ENCODE measurements at regions not wholly inside any gene's neighbourhood (a gene's known extent, or its start where the extent isn't known, plus 50 kb on each side); places are given as distances from the start of the nearest gene placed in this dataset.

DNA sequence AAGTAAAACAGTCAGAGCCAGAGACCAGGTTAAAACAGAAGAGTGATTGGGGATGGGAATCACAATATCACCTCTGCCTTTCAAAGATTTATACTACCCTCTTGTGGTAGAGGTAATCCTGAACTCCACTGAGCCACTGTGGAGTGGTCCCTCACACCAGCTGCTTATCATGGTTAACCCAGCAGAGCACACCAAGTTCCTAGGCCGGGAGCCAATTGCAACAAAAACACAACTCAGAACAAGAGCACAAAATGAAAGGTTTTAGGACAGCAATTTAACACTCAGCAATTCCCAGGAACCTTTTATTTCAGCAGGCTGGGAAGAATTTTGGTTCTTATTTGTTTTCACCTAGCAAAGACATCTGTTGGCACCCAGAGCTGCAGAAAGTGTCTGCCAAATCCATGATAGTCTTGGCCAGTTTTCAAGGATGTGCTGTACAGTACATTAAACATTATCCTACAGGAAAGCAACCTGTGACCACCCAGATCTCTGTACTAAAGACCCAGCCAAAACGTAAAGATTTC is 220.5 kb upstream of the ATXN7L3B start:
- WGBS = 20% methylated on average over 2 of the region's 2 CpGs
- no peak overlapping the region for H3K9ac ChIP-seq (ENCODE audit: low read depth in 1 of 2, low read length in 2 of 2)
- no peak overlapping the region for H3K4me3 ChIP-seq (ENCODE audit: low read depth in 1 of 3, low read length in 3 of 3)
- H3K9me3 ChIP-seq (ENCODE audit: control insufficient read depth in 4 of 4, low read length in 3 of 4) = no peaks in the 10 kb centered on the region
- no peak for DNase-seq (ENCODE audit: low spot score)
- no peaks in the 10 kb centered on the region for H3K36me3 ChIP-seq (ENCODE audit: control insufficient read depth in 4 of 4, insufficient read depth in 3 of 4, low read depth in 1 of 4, low read length in 3 of 4)
- no peaks in the 10 kb centered on the region for H3K27me3 ChIP-seq (ENCODE audit: control insufficient read depth in 4 of 4, insufficient read depth in 4 of 4, low read length in 3 of 4)
- TF ChIP-seq, protein P1, sequence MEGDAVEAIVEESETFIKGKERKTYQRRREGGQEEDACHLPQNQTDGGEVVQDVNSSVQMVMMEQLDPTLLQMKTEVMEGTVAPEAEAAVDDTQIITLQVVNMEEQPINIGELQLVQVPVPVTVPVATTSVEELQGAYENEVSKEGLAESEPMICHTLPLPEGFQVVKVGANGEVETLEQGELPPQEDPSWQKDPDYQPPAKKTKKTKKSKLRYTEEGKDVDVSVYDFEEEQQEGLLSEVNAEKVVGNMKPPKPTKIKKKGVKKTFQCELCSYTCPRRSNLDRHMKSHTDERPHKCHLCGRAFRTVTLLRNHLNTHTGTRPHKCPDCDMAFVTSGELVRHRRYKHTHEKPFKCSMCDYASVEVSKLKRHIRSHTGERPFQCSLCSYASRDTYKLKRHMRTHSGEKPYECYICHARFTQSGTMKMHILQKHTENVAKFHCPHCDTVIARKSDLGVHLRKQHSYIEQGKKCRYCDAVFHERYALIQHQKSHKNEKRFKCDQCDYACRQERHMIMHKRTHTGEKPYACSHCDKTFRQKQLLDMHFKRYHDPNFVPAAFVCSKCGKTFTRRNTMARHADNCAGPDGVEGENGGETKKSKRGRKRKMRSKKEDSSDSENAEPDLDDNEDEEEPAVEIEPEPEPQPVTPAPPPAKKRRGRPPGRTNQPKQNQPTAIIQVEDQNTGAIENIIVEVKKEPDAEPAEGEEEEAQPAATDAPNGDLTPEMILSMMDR (IDR thresholded peaks at IDR 0.05; ENCODE audit: low read depth, low read length, missing input control) = peak; percentile 24
- TF ChIP-seq FOXA2 (IDR thresholded peaks at IDR 0.05) (no peak), HNF4A (conservative IDR thresholded peaks at IDR 0.05) (no peak), HNF4G (IDR thresholded peaks at IDR 0.05) (no peak), JUND (IDR thresholded peaks at IDR 0.05) (no peak), YY1 (IDR thresholded peaks at IDR 0.05) (no peak), RAD21 (IDR thresholded peaks at IDR 0.05) (peak; percentile 63 to 67), EGR1 (IDR thresholded peaks at IDR 0.05; ENCODE audit: low read depth in 2 of 2) (no peak)
- TF ChIP-seq, protein P2, sequence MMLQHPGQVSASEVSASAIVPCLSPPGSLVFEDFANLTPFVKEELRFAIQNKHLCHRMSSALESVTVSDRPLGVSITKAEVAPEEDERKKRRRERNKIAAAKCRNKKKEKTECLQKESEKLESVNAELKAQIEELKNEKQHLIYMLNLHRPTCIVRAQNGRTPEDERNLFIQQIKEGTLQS (IDR thresholded peaks at IDR 0.05) = no peak
- TF ChIP-seq, protein P3, sequence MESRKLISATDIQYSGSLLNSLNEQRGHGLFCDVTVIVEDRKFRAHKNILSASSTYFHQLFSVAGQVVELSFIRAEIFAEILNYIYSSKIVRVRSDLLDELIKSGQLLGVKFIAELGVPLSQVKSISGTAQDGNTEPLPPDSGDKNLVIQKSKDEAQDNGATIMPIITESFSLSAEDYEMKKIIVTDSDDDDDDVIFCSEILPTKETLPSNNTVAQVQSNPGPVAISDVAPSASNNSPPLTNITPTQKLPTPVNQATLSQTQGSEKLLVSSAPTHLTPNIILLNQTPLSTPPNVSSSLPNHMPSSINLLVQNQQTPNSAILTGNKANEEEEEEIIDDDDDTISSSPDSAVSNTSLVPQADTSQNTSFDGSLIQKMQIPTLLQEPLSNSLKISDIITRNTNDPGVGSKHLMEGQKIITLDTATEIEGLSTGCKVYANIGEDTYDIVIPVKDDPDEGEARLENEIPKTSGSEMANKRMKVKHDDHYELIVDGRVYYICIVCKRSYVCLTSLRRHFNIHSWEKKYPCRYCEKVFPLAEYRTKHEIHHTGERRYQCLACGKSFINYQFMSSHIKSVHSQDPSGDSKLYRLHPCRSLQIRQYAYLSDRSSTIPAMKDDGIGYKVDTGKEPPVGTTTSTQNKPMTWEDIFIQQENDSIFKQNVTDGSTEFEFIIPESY (IDR thresholded peaks at IDR 0.05) = no peak
- TF ChIP-seq, protein P4, sequence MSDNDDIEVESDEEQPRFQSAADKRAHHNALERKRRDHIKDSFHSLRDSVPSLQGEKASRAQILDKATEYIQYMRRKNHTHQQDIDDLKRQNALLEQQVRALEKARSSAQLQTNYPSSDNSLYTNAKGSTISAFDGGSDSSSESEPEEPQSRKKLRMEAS (IDR thresholded peaks at IDR 0.05) = no peak
- H3K27ac ChIP-seq (ENCODE audit: low read depth in 1 of 2, low read length in 2 of 2) = no peak overlapping the region
- H3K4me1 ChIP-seq (ENCODE audit: control insufficient read depth in 4 of 4, insufficient read depth in 4 of 4, low read length in 3 of 4) = no peaks in the 10 kb centered on the region

DNA sequence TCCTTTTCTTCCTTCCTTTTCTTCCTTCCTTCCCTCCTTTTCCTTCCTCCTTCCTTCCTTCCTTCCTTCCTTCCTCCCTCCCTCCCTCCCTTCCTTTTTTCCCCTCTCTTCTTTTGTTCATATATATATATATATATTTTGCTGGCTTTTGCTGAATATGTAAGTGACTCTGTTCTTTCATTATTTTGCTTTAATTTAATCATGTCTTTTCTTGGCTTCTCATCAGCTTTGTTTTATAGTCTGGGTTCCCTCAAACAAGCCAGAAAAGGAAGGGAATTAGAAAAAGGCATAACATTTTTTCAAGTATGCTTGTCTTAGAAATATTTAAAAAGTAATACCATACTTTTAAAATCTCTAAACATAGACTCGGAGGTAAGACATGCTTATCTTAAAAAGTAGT is 219.9 kb upstream of the ATXN7L3B start:
- Histone ChIP-seq H3K9ac (ENCODE audit: low read depth in 1 of 2, low read length in 2 of 2) (no peak overlapping the region), H3K27me3 (ENCODE audit: control insufficient read depth in 4 of 4, insufficient read depth in 4 of 4, low read length in 3 of 4) (no peaks in the 10 kb centered on the region), H3K27ac (ENCODE audit: low read depth in 1 of 2, low read length in 2 of 2) (no peak overlapping the region), H3K9me3 (ENCODE audit: control insufficient read depth in 4 of 4, low read length in 3 of 4) (no peaks in the 10 kb centered on the region), H3K36me3 (ENCODE audit: control insufficient read depth in 4 of 4, insufficient read depth in 3 of 4, low read depth in 1 of 4, low read length in 3 of 4) (no peaks in the 10 kb centered on the region), H3K4me3 (ENCODE audit: low read depth in 1 of 3, low read length in 3 of 3) (no peak overlapping the region), H3K4me1 (ENCODE audit: control insufficient read depth in 4 of 4, insufficient read depth in 4 of 4, low read length in 3 of 4) (no peaks in the 10 kb centered on the region)
- TF ChIP-seq, protein P1 (IDR thresholded peaks at IDR 0.05; ENCODE audit: low read depth, low read length, missing input control) = no peak
- TF ChIP-seq, protein P2 (IDR thresholded peaks at IDR 0.05) = no peak
- TF ChIP-seq TAF1 (conservative IDR thresholded peaks at IDR 0.05) (no peak), RAD21 (IDR thresholded peaks at IDR 0.05) (no peak), EGR1 (IDR thresholded peaks at IDR 0.05; ENCODE audit: low read depth in 2 of 2) (no peak), FOXA1 (IDR thresholded peaks at IDR 0.05) (no peak), JUND (IDR thresholded peaks at IDR 0.05) (no peak), RXRA (IDR thresholded peaks at IDR 0.05) (no peak)
- TF ChIP-seq, protein P5, sequence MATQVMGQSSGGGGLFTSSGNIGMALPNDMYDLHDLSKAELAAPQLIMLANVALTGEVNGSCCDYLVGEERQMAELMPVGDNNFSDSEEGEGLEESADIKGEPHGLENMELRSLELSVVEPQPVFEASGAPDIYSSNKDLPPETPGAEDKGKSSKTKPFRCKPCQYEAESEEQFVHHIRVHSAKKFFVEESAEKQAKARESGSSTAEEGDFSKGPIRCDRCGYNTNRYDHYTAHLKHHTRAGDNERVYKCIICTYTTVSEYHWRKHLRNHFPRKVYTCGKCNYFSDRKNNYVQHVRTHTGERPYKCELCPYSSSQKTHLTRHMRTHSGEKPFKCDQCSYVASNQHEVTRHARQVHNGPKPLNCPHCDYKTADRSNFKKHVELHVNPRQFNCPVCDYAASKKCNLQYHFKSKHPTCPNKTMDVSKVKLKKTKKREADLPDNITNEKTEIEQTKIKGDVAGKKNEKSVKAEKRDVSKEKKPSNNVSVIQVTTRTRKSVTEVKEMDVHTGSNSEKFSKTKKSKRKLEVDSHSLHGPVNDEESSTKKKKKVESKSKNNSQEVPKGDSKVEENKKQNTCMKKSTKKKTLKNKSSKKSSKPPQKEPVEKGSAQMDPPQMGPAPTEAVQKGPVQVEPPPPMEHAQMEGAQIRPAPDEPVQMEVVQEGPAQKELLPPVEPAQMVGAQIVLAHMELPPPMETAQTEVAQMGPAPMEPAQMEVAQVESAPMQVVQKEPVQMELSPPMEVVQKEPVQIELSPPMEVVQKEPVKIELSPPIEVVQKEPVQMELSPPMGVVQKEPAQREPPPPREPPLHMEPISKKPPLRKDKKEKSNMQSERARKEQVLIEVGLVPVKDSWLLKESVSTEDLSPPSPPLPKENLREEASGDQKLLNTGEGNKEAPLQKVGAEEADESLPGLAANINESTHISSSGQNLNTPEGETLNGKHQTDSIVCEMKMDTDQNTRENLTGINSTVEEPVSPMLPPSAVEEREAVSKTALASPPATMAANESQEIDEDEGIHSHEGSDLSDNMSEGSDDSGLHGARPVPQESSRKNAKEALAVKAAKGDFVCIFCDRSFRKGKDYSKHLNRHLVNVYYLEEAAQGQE (IDR thresholded peaks at IDR 0.05) = no peak
- 57% methylated on average over 1 of the region's 1 CpG for WGBS
- no peak for DNase-seq (ENCODE audit: low spot score)
